ENCODE measurements at regions not wholly inside any gene's neighbourhood (a gene's known extent, or its start where the extent isn't known, plus 50 kb on each side); places are given as distances from the start of the nearest gene placed in this dataset.

DNA sequence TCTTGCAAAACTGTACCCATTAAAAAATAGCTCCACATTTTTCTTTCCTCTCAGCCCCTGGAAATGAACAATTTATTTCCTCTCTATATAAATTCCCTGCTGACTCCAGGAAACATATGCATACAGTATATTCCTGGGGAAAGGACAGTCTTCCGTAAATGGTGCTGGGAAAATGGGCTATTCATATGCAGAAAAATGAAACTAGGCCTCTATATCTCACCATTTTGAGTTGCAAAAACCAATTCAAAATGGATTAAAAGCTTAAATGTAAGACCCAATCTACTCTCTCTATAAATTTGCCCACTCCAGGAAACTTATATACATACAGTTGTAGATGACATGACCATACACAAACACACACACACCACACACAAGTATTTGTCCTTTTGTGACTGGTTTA lies 85.9 kb upstream of the GPR149 start:
- Histone ChIP-seq H4K20me1 (ENCODE audit: insufficient read depth, low read length) (no peaks in the 10 kb centered on the region), H3K79me2 (ENCODE audit: insufficient read depth, low read length) (no peaks in the 10 kb centered on the region), H3K4me1 (ENCODE audit: insufficient read depth, low read length) (no peaks in the 10 kb centered on the region), H3K4me2 (ENCODE audit: insufficient read depth, low read length) (no peak overlapping the region), H3K9me3 (ENCODE audit: low read depth, low read length) (no peaks in the 10 kb centered on the region), H3K36me3 (ENCODE audit: insufficient read depth, low read length) (no peaks in the 10 kb centered on the region), H2AFZ (ENCODE audit: low read length) (no peak overlapping the region), H3K27ac (ENCODE audit: low read depth, low read length) (no peak overlapping the region), H3K4me3 (ENCODE audit: insufficient read depth, low read length) (no peak overlapping the region), H3K27me3 (ENCODE audit: insufficient read depth, low read length) (no peaks in the 10 kb centered on the region)
- no peak for DNase-seq (ENCODE audit: insufficient read length, low spot score, missing footprints)
- TF ChIP-seq, protein P1, sequence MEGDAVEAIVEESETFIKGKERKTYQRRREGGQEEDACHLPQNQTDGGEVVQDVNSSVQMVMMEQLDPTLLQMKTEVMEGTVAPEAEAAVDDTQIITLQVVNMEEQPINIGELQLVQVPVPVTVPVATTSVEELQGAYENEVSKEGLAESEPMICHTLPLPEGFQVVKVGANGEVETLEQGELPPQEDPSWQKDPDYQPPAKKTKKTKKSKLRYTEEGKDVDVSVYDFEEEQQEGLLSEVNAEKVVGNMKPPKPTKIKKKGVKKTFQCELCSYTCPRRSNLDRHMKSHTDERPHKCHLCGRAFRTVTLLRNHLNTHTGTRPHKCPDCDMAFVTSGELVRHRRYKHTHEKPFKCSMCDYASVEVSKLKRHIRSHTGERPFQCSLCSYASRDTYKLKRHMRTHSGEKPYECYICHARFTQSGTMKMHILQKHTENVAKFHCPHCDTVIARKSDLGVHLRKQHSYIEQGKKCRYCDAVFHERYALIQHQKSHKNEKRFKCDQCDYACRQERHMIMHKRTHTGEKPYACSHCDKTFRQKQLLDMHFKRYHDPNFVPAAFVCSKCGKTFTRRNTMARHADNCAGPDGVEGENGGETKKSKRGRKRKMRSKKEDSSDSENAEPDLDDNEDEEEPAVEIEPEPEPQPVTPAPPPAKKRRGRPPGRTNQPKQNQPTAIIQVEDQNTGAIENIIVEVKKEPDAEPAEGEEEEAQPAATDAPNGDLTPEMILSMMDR (IDR thresholded peaks at IDR 0.05; ENCODE audit: extremely low read depth, low read depth, low read length): no peak

DNA sequence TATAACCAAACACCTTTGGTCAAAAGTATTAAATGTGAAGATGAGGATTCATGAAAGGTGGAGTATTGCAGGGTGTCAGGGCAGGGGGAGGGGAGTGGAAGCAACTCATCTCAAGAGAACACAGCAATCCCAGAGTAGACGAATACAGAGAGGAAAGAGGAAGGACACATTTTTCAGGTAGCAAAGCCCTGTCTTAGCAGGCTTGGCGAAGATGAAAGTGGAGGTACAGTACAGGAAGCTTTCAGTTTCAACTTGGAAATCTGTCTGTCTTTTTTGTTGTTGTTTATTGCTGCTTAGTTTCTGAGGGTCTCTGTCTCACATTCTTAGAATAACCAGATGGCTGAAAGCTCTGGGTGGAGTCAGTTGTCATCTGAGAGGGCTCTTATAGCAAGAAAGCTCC lies 80.8 kb upstream of the GPR149 start:
- TF ChIP-seq, protein P1 (IDR thresholded peaks at IDR 0.05; ENCODE audit: extremely low read depth, low read depth, low read length): no peak
- no peaks in the 10 kb centered on the region for H3K27me3 ChIP-seq (ENCODE audit: insufficient read depth, low read length)
- no peaks in the 10 kb centered on the region for H3K79me2 ChIP-seq (ENCODE audit: insufficient read depth, low read length)
- no peak overlapping the region for H3K4me3 ChIP-seq (ENCODE audit: insufficient read depth, low read length)
- no peaks in the 10 kb centered on the region for H3K4me1 ChIP-seq (ENCODE audit: insufficient read depth, low read length)
- no peak overlapping the region for H3K27ac ChIP-seq (ENCODE audit: low read depth, low read length)
- no peaks in the 10 kb centered on the region for H3K9me3 ChIP-seq (ENCODE audit: low read depth, low read length)
- H4K20me1 ChIP-seq (ENCODE audit: insufficient read depth, low read length): no peaks in the 10 kb centered on the region
- DNase-seq (ENCODE audit: insufficient read length, low spot score, missing footprints): no peak
- no peak overlapping the region for H3K4me2 ChIP-seq (ENCODE audit: insufficient read depth, low read length)
- no peak overlapping the region for H2AFZ ChIP-seq (ENCODE audit: low read length)
- no peaks in the 10 kb centered on the region for H3K36me3 ChIP-seq (ENCODE audit: insufficient read depth, low read length)

DNA sequence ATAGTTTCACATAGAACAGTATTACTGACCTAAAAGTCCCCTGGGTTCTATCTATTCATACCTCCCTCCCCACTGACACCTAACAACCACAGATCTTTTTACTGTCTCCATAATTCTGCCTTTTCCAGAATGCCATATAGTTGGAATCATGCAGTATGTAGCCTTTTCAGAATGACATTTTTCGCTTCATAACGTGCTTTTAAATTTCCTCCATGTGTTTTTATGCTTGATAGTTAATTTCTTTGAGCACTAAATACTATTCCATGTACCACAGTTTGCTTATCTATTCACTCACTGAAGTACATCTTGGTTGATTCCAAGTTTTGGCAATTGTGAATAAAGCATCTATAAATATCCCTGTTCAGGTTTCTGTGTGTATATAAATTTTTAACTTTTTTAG lies 77.7 kb upstream of the GPR149 start:
- no peaks in the 10 kb centered on the region for H3K9me3 ChIP-seq (ENCODE audit: low read depth, low read length)
- no peaks in the 10 kb centered on the region for H3K36me3 ChIP-seq (ENCODE audit: insufficient read depth, low read length)
- no peak overlapping the region for H2AFZ ChIP-seq (ENCODE audit: low read length)
- H3K27ac ChIP-seq (ENCODE audit: low read depth, low read length): no peak overlapping the region
- no peaks in the 10 kb centered on the region for H3K4me1 ChIP-seq (ENCODE audit: insufficient read depth, low read length)
- no peak overlapping the region for H3K4me2 ChIP-seq (ENCODE audit: insufficient read depth, low read length)
- H3K4me3 ChIP-seq (ENCODE audit: insufficient read depth, low read length): no peak overlapping the region
- TF ChIP-seq, protein P1 (IDR thresholded peaks at IDR 0.05; ENCODE audit: extremely low read depth, low read depth, low read length): no peak
- H3K79me2 ChIP-seq (ENCODE audit: insufficient read depth, low read length): no peaks in the 10 kb centered on the region
- no peaks in the 10 kb centered on the region for H4K20me1 ChIP-seq (ENCODE audit: insufficient read depth, low read length)
- no peaks in the 10 kb centered on the region for H3K27me3 ChIP-seq (ENCODE audit: insufficient read depth, low read length)
- no peak for DNase-seq (ENCODE audit: insufficient read length, low spot score, missing footprints)

DNA sequence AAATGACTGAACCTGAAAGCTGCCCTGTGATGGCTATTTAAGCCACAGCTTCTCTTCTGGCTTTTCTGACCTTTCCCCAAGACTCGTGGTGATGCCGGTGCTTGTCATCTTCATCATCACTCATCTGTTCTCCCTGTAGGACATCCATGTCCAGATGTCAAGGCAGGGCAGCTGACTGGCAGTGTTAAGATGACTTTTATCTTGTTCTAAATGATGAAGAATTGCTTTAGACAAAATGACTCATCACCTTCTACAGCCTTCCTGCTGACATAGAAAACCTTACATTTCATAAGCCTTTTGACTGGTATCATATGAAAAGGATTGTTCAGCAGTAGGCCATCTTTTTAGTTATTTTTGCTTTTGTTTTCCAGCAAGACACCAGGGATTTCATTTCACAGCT lies 67.0 kb upstream of the GPR149 start:
- TF ChIP-seq, protein P1 (IDR thresholded peaks at IDR 0.05; ENCODE audit: extremely low read depth, low read depth, low read length): no peak
- DNase-seq (ENCODE audit: insufficient read length, low spot score, missing footprints): no peak
- no peak overlapping the region for H3K4me2 ChIP-seq (ENCODE audit: insufficient read depth, low read length)
- no peaks in the 10 kb centered on the region for H4K20me1 ChIP-seq (ENCODE audit: insufficient read depth, low read length)
- H3K4me1 ChIP-seq (ENCODE audit: insufficient read depth, low read length): no peaks in the 10 kb centered on the region
- no peak overlapping the region for H2AFZ ChIP-seq (ENCODE audit: low read length)
- no peaks in the 10 kb centered on the region for H3K9me3 ChIP-seq (ENCODE audit: low read depth, low read length)
- no peak overlapping the region for H3K27ac ChIP-seq (ENCODE audit: low read depth, low read length)
- H3K27me3 ChIP-seq (ENCODE audit: insufficient read depth, low read length): no peaks in the 10 kb centered on the region
- no peaks in the 10 kb centered on the region for H3K36me3 ChIP-seq (ENCODE audit: insufficient read depth, low read length)
- H3K4me3 ChIP-seq (ENCODE audit: insufficient read depth, low read length): no peak overlapping the region
- no peaks in the 10 kb centered on the region for H3K79me2 ChIP-seq (ENCODE audit: insufficient read depth, low read length)
